NCI-H2227 (cell line): ENCODE measurements at regions not wholly inside any gene's neighbourhood (a gene's known extent, or its start where the extent isn't known, plus 50 kb on each side); places are given as distances from the start of the nearest gene placed in this dataset.
"Not testable (repeated sequence)": the region's sequence is repeated elsewhere in the genome, so short reads cannot be mapped to it uniquely, and the experiment has no call there.

Experiments
- DNase-seq: peaks from one replicate; lab custom pipeline; 2025; ENCODE audit not compliant: unreplicated experiment; lab: John Stamatoyannopoulos, UW

- no peak for DNase-seq
Measured at GRCh38 chr14:22390824-22391461, 198.1 kb downstream of the DAD1 start.

- no peak for DNase-seq
Measured at GRCh38 chr14:22390195-22390594, 198.8 kb downstream of the DAD1 start.

GRCh38 chr14:22388669-22389595 lies 200.1 kb downstream of the DAD1 start:
- peak; percentile 48 for DNase-seq

- no peak for DNase-seq
Measured at GRCh38 chr14:22387776-22388241, 201.2 kb downstream of the DAD1 start.

GRCh38 chr14:22386924-22387775 lies 201.9 kb downstream of the DAD1 start:
- peak; percentile 87 for DNase-seq

GRCh38 chr14:22384974-22385526 lies 204.0 kb downstream of the DAD1 start:
- DNase-seq = no peak

GRCh38 chr14:22384167-22384549 lies 204.9 kb downstream of the DAD1 start:
- no peak for DNase-seq

- DNase-seq = no peak
Measured at GRCh38 chr14:22383515-22384166, 205.4 kb downstream of the DAD1 start.

- DNase-seq = no peak
Measured at GRCh38 chr14:22382955-22383354, 206.1 kb downstream of the DAD1 start.

- DNase-seq = no peak
Measured at GRCh38 chr14:22382395-22382794, 206.6 kb downstream of the DAD1 start.

GRCh38 chr14:22381766-22382165 lies 207.3 kb downstream of the DAD1 start:
- DNase-seq = no peak

- DNase-seq = no peak
Measured at GRCh38 chr14:22381408-22381760, 207.6 kb downstream of the DAD1 start.

- DNase-seq = no peak
Measured at GRCh38 chr14:22380571-22381407, 208.2 kb downstream of the DAD1 start.

- no peak for DNase-seq
Measured at GRCh38 chr14:22379727-22380126, 209.3 kb downstream of the DAD1 start.

GRCh38 chr14:22378181-22378580 lies 210.8 kb downstream of the DAD1 start:
- no peak for DNase-seq

- DNase-seq = peak; percentile 79
Measured at GRCh38 chr14:22375321-22375930, 213.6 kb downstream of the DAD1 start.

GRCh38 chr14:22370084-22370847 lies 218.8 kb downstream of the DAD1 start:
- no peak for DNase-seq

GRCh38 chr14:22358726-22359125 lies 230.3 kb downstream of the DAD1 start:
- DNase-seq = no peak

- DNase-seq = not testable (repeated sequence)
Measured at GRCh38 chr14:22349281-22349680, 239.7 kb downstream of the DAD1 start.
